HG02610 (cell line): ENCODE measurements at regions not wholly inside any gene's neighbourhood (a gene's known extent, or its start where the extent isn't known, plus 50 kb on each side); places are given as distances from the start of the nearest gene placed in this dataset.
"Not testable (repeated sequence)": the region's sequence is repeated elsewhere in the genome, so short reads cannot be mapped to it uniquely, and the experiment has no call there.

Experiments used
- ATAC-seq: cut with Tn5 transposase; IDR thresholded peaks from one replicate; pipeline ENCODE4 v1.9.1; 2021; ENCODE audit warnings: mild to moderate bottlenecking, moderate library complexity; ENCODE audit not compliant: unreplicated experiment

DNA sequence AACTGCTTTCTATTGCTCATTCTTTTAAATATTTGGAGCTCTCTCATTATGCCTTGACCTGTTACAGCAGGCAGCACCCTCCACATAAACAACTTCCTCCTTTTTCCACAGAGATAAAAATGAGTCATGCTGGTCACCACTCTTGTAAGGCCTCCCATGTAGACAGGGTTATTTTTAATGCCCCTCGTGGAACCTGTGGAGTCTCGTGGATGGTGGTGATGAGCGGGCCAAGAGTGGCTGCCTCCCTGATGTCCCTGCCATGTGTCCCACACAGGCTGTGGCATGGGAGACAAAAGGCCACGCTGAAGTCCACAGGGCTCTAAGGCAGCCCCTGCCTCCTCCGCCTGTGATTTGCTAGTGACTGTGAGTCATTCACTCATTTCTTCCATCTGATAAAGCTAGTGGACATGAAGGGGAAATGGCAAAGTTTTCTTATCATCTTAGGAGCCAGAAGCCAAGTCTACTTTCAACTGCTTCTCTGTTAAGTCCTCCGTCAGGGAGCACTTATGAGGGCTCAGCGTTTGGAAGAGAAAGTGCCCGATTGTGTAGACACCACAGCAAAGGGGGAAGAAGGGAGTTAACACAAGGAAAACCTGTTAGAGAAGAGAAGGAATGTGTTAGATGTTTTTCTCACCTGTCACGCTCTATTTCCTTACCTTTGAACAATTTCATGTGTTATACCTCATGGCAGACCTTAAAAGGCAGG is 121.6 kb upstream of the FAT1 start:
- ATAC-seq: no peak

DNA sequence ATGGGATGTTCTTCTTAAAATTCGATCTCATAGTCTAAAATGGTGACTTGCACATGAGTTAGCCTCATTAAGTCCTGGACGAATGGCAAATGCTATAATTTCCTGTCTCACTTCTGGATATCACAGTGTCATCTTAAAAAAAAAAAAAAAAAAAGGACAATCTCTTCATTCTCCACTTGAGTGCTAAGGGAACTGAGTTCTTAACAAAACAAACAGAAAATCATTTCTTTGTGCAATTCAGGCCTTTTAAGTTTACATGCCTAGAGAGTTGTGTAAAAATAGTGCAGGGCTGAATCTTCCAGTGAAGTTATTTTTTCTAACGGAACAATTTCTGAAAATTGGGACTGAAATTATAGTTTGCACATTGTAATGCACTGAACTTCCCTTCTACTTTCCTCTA is 122.8 kb upstream of the FAT1 start:
- no peak for ATAC-seq

DNA sequence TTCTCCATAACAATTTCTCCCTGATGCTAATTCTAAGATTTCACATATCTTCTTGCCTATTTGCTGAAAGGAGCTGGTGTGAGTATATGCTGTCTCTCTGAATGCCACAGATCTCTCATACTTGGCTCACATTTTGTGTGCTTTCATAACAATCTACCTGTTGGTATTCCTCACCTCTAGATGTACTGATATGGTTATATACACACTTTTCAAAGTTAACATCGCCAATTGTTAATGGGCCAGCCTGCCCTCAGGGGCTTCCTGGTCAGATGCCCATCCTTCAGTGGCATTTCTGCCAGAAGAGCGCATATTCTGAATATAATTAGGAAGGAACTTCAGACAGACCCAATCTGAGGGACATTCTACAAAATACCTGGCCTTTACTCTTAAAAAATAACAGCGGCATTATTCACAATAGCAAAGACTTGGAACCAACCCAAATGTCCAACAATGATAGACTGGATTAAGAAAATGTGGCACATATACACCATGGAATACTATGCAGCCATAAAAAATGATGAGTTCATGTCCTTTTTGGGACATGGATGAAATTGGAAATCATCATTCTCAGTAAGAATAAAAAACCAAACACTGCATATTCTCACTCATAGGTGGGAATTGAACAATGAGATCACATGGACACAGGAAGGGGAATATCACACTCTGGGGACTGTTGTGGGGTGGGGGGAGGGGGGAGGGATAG is 123.9 kb upstream of the FAT1 start:
- ATAC-seq: not testable (repeated sequence)

GRCh38 chr4:186848437-186848836 is 124.8 kb upstream of the FAT1 start:
- ATAC-seq: no peak

DNA sequence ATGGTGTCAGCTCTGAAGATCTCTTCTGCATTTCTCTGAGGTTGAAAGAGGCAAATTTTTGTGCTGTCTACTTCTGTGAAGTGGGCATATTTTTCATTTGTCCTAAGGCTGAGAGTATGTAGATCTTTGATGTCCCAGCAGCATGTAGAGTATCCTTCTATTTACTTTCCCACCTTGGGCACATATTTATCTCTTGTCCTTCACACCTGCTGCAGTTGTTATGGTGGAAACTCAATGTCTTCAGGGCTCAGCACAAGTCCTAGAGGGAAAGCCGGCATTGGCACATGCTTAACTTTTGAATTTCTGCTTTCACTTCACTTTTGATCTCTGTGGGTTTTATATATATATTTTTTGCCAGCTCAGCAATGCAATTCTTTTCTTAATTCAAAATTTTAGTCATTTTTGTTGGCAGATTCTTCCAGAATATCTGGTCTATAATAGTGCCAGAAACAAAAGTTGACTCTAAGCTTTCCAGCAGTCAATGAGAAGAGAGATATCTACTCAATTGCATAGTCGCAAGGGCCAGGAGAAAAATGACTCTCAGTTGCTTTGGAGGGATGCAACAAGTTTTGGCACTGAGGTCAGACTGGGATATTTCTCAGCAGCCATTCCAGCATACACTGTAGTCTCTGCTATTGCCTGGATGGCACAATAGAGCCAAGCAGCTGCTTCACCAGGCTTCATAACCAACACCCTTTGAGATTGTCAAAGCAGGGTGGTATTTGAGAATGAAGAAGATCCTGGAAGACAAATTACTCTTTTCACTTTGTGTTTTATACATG is 127.8 kb upstream of the FAT1 start:
- ATAC-seq: no peak

GRCh38 chr4:186852073-186852420 is 128.4 kb upstream of the FAT1 start:
- no peak for ATAC-seq

DNA sequence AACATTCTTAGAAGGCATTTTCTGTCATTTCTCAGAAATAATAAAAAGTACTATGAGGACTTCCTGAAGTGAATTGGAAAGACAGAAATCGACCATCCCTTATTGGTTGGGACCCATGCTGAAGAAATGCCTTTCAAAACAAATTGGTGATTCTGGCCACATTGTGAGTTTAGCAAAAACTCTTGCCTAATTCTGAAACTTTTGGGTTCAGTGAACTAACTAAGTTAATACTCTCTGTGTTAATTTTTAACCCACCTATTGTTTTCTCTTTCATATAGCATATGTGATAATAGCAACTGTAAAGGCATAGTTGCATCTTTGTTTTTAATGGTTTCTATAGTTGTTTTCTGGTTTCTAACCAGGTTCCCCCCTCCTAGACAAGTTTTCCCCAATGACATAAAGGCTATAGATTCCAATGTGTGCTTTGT is 129.3 kb upstream of the FAT1 start:
- peak; percentile 78 for ATAC-seq

DNA sequence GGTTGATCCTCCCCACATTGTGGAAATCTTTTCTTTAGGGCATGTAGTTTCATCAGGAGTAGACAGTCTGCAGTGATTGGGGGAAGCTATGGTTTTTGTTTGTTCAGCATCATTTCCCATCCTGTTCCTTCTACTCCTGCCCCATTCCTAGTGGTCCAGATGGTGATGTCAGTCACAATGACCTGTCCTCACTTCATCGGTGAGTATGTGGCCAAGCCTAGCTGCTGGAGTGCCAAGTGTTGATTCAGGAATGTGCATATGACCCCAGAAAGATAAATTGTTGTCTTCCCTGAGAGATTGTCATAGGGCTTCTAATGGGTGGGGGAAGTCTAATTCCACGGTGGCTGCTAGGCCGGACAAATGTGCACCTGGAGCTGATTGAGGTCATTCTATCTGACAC is 130.6 kb upstream of the FAT1 start:
- ATAC-seq: no peak

DNA sequence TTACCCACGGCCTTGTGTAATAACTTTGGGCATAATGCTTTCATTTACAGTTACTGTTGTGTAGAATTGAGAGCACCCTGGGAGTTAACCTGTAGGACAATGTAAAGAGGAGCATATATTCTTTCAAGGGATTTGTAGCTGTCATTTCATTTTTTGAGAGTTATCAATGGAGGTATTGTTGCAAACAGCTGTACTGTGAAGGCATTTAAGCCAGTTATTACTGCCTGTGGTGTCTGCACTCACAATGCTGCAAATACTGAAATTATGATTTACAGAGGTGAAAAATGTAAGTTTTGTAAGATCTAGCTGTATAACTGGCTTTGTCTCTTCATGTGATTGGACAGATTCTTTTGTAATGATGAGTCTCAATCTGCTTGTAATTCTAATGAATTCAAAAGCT is 131.5 kb upstream of the FAT1 start:
- no peak for ATAC-seq

GRCh38 chr4:186857793-186858192 is 134.1 kb upstream of the FAT1 start:
- no peak for ATAC-seq

DNA sequence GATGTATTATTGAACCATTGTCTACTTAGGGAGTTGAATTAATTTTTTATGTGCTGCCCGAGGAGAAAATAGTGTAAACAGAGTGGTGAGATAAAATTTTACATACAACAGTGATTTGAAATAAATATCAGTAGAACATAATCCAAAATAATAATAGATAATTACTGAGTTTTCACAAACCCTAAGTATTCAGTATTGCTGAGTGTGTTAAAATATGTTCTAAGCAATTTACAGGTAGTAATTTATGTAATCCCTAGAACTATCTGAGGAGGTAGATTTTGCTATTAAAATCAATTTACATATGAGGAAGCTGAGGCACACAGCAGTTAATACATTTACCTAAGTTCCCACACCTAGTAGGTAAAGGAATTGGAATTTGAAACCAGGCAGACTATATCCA is 134.7 kb upstream of the FAT1 start:
- ATAC-seq: no peak

DNA sequence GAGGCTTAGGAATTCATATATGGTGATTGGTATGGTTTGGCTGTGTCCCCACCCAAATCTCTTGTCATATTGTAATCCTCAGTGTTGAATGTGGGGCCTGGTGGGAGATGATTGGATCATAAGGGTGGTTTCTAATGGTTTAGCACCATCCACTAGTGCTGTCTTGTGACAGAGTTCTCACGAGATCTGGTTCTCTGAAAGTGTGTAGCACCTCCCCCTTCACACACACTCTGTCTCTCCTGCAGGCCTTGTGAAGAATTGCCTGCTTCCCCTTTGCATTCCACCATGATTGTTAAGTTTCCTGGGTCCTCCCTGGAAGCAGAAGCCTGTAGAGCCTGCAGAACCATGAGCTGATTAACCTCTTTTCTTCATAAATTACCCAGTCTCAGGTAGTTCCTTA is 135.8 kb upstream of the FAT1 start:
- no peak for ATAC-seq

DNA sequence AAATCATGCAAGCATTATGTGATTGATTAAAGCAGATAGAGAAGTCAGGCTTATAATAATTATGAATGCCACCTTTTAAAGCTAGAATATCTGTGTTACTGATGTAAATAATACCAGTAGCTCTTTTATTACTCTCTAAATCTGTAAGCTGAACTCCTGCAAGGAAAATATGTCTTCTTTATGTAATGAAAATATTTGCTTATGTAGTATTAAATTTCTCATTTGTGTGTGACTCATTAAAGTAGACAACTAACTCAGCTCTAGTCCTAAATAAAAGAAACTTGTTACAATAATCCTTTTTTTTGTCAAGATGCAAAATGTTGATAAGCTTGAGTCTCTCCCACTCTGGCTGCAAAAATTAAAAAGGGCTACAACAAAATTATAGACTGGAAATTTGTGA is 137.7 kb upstream of the FAT1 start:
- ATAC-seq: no peak

DNA sequence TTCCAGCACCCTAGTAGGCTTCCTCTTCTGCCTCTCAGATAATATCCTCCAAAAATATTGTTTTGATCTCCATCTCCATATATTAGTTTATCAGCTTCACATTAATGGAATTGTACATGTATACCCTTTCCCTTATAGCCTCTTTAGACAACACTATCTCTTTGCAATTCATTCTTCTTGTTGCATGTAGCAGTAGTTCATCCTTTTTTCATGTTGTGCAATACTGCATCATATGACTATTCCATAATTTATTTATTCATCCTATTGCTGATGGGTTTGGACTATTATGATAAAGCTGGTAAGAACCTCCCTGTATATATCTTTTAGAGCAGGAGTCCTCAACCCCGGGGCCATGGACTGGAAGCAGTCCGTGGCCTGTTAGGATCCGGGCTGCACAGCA is 148.2 kb upstream of the FAT1 start:
- ATAC-seq: no peak

- not testable (repeated sequence) for ATAC-seq
Observed at GRCh38 chr4:186873095-186873494, 149.4 kb upstream of the FAT1 start.

GRCh38 chr4:186875476-186875875 is 151.8 kb upstream of the FAT1 start:
- ATAC-seq: no peak

- ATAC-seq: no peak
Observed at GRCh38 chr4:186876961-186877626, 153.4 kb upstream of the FAT1 start.

DNA sequence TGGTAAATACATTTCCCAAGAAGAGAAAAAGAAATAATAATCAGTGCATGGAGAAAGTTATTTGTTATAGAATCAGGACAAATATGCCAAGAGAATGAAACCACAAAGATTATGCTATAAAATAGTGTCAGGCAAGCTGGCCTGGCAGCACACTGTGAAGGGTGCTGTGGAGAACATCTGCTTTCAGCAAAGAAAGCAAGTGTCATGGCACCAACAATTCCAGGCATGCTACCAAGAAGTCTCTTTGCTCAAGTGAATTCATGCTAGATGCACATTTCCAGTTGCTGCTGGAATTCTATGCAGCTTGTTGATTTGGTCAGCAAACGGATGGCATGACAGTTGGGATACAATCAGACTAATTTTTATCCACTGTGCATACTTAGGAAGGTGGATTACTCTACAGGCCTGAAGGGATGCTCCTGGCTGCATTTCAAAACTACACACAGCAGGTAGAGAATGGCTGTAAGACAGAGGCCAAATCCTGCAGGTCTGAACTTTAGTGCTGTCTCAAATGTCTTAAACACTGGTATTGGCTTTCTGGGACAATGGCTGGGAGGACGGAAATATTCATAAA is 154.6 kb upstream of the FAT1 start:
- ATAC-seq: no peak

- no peak for ATAC-seq
Observed at GRCh38 chr4:186881521-186882220, 158.0 kb upstream of the FAT1 start.

DNA sequence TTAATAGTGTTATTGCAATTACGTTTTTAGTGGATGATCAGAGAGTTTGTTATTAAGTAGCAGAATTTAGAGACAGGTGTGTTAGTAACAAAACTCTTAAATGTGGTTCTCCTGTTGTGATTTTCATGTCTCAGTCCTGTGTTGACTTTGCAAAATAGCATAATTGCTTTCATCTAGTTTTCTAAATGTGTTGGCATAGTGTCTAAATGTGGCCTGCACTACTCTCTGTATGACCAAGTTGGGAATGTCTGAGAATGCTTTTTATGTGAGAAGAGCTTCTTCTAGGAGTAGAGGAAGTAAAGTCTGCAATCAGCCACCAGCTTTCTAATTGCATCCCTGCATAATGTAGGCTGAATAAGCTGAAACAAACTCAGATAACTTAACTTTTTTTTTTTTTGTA is 158.6 kb upstream of the FAT1 start:
- peak; percentile 80 for ATAC-seq

DNA sequence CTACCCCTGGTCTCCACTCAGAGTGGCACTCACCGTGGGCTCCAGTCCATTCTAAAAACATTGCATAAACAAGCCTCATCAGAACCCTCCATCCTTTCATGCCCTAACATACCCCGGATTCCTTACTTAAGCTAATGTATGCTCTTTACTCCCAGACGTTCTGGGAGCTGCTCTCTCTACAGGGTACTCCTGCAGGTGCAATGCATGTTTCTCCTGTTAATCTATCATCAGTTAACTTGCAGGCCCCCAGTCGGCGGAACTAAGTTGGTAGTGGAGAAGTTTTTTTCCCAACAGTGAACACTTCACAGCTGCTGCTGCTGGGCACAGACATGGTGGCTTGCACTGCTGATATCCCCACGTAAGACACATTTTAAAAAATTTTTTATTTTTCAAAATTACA is 161.6 kb upstream of the FAT1 start:
- ATAC-seq: no peak
